Upper lobe of right lung (tissue), 1 donor: ENCODE measurements at regions not wholly inside any gene's neighbourhood (a gene's known extent, or its start where the extent isn't known, plus 50 kb on each side); places are given as distances from the start of the nearest gene placed in this dataset.

Experiments
- ATAC-seq: fragments of 200-7000 bp; cut with Tn5 transposase; one replicate; pipeline ENCODE4 v1.9.1; 2020; ENCODE audit warnings: mild to moderate bottlenecking, moderate library complexity
- DNase-seq: peaks from one replicate; pipeline ENCODE4 v3.0.0-alpha.2; 2020
- H3K27ac ChIP-seq: fragments of 200-600 bp; one replicate; pipeline ENCODE4 v1.8.0; 2022
- H3K27me3 ChIP-seq: fragments of 200-600 bp; one replicate; pipeline ENCODE4 v1.8.0; 2022; ENCODE audit warnings: mild to moderate bottlenecking
- H3K36me3 ChIP-seq: fragments of 200-600 bp; one replicate; pipeline ENCODE4 v1.8.0; 2022
- H3K4me1 ChIP-seq: fragments of 200-600 bp; one replicate; pipeline ENCODE4 v1.8.0; 2022
- H3K4me3 ChIP-seq: fragments of 200-600 bp; one replicate; pipeline ENCODE4 v1.8.0; 2022; ENCODE audit warnings: mild to moderate bottlenecking
- H3K9me3 ChIP-seq: fragments of 200-600 bp; one replicate; pipeline ENCODE4 v1.8.0; 2022
- intact Hi-C: fragments of 100-400 bp; cut with DNase I; formaldehyde crosslinking; loops from one replicate; pipeline ENCODE4 v1.11.0; 2022
- TF ChIP-seq, protein P1 (sequence below): fragments of 200-600 bp; IDR thresholded peaks from one replicate; pipeline ENCODE4 v1.8.0; 2022; ENCODE audit warnings: antibody characterized with exemption
- donor health status: DM: no; HTN: yes; CAD: no; lungs with severe emphysema.

DNA sequence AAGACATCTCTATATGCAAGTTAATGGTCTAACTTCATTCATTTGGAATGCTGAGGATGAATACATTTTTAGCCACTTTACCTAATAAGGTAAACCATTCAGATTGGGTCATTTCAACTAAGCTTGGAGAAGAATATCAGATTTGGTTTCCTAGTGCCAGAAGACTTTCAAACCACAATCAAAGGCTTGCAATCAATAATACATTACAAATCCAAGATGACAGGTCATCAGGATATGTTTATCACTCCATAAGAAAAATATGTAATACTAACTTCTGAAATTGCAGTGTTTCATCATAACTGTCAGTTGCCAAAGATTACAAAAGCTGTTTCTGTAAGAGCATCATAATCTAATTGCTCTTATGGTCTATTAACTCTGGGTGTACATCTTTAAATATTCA lies 654.0 kb downstream of the COL12A1 start:
- no peaks in the 10 kb centered on the region for H3K9me3 ChIP-seq

DNA sequence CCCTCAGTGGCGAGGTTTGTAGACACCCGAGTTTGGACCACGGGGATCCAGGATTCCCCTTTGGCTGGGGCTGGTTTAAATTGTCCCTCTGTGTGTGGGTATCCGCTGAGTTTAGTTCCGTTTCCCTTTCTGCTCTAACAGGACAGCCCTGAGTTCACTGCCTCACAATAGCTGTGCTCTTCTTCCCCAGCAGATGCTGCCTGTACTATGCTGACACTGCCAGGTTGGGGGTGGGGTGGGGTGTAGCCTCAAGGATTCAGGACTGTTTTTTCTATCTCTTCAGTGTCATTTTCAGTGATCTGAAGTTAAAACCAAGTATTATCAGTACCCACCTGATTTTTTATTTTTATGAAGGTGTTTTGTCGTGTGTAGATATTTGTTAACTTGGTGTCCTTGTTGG lies 655.0 kb downstream of the COL12A1 start:
- Histone ChIP-seq H3K4me3 (no peak overlapping the region), H3K27me3 (no peaks in the 10 kb centered on the region), H3K36me3 (no peaks in the 10 kb centered on the region), H3K9me3 (no peaks in the 10 kb centered on the region), H3K27ac (no peak overlapping the region), H3K4me1 (no peaks in the 10 kb centered on the region)
- intact Hi-C loops: no loop called here
- DNase-seq (no peak), ATAC-seq (no peak)
- TF ChIP-seq, protein P1, sequence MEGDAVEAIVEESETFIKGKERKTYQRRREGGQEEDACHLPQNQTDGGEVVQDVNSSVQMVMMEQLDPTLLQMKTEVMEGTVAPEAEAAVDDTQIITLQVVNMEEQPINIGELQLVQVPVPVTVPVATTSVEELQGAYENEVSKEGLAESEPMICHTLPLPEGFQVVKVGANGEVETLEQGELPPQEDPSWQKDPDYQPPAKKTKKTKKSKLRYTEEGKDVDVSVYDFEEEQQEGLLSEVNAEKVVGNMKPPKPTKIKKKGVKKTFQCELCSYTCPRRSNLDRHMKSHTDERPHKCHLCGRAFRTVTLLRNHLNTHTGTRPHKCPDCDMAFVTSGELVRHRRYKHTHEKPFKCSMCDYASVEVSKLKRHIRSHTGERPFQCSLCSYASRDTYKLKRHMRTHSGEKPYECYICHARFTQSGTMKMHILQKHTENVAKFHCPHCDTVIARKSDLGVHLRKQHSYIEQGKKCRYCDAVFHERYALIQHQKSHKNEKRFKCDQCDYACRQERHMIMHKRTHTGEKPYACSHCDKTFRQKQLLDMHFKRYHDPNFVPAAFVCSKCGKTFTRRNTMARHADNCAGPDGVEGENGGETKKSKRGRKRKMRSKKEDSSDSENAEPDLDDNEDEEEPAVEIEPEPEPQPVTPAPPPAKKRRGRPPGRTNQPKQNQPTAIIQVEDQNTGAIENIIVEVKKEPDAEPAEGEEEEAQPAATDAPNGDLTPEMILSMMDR: no peak

More for the DNA sequence above, 654.0 kb downstream of the COL12A1 start:
- ATAC-seq (no peak), DNase-seq (no peak)
- Histone ChIP-seq H3K36me3 (no peaks in the 10 kb centered on the region), H3K4me3 (no peak overlapping the region), H3K4me1 (no peaks in the 10 kb centered on the region), H3K27me3 (no peaks in the 10 kb centered on the region), H3K27ac (no peak overlapping the region)
- TF ChIP-seq, protein P1: no peak
- intact Hi-C loops: no loop called here

DNA sequence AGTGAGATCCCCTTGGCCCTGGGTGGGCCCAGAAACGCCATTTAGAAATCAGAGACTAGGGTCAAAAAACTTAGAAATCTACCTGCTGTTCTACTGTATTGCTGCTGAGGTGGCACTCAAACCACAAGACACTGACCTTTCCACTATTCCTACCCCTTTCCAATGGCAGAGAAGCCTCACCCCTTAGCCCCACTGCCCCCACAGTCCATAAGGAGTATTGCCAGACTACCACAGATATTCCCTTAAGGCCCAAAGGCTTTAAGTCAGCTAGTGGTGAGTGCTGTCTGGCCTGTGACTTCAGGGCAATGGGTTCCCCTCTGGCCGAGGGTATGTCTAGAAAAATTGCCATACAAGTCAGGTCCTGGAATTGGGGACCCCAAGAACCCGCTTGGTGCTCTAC lies 656.1 kb downstream of the COL12A1 start:
- ATAC-seq: no peak
- DNase-seq: no peak
- H3K27me3 ChIP-seq: no peaks in the 10 kb centered on the region
- intact Hi-C loops: no loop called here
- TF ChIP-seq, protein P1: no peak
- no peaks in the 10 kb centered on the region for H3K4me1 ChIP-seq
- H3K27ac ChIP-seq: no peak overlapping the region
- H3K9me3 ChIP-seq: no peaks in the 10 kb centered on the region
- no peaks in the 10 kb centered on the region for H3K36me3 ChIP-seq
- no peak overlapping the region for H3K4me3 ChIP-seq

DNA sequence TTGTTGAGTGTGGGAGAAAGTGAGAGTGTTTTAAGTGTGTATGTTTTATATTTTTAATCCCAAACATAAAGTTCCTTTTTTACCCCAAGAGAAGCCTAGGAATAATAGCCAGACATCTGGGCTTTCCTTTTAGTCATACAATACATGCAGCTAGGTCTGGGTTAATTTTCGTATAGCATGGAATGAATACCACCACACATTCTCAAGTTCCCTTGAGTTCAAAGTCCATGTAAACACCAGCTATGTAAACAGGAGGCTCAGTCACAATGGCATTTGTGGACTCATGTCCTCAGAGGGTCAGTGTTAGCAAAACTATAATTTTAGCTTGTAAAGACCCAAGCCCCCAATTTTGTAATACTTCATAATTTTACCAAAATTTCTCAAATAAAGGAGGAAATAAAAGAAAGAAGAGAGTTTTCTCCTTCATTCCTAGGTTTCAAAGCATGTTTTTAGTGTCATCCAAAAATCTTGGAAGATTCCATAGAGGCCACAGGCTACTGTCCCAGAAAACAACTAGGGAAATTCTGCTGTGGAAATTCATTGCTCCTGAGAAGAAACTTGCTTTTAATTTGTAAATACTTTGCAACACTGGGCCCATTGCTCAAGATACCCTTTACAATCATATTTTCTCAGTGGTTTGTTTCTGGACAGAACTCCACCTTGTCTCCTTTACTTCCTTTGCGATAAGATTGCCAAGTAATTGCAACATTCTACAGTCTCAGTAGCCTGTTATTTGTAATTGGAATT lies 671.2 kb downstream of the COL12A1 start:
- ATAC-seq (no peak), DNase-seq (no peak)
- H3K27ac ChIP-seq: no peak overlapping the region
- no peaks in the 10 kb centered on the region for H3K4me1 ChIP-seq
- no peaks in the 10 kb centered on the region for H3K9me3 ChIP-seq
- TF ChIP-seq, protein P1: no peak
- intact Hi-C loops: no loop called here
- H3K4me3 ChIP-seq: no peak overlapping the region
- H3K27me3 ChIP-seq: no peaks in the 10 kb centered on the region
- no peaks in the 10 kb centered on the region for H3K36me3 ChIP-seq

DNA sequence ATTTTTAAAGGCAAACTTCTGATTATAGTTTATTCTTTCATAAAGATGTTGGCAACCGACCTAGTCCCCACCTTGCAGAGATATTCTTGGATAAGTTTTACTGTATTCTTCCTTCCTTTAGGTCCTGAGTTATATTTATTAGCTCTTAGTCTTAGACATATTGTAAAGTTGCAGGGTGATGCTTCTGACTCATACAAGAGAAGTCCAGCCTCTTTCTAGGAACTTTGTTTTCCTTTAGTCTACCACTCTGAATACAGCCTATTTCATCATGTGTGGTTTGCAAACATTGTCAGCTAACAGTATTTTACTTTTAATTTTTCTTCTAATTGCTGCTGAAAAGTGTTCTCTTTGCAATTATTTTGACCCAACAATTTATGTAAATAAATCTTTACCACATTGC lies 686.7 kb downstream of the COL12A1 start:
- Histone ChIP-seq H3K4me1 (no peaks in the 10 kb centered on the region), H3K27ac (no peak overlapping the region), H3K9me3 (no peaks in the 10 kb centered on the region), H3K4me3 (no peak overlapping the region), H3K36me3 (no peaks in the 10 kb centered on the region), H3K27me3 (no peaks in the 10 kb centered on the region)
- ATAC-seq (no peak), DNase-seq (no peak)
- intact Hi-C loops: no loop called here
- TF ChIP-seq, protein P1: no peak

DNA sequence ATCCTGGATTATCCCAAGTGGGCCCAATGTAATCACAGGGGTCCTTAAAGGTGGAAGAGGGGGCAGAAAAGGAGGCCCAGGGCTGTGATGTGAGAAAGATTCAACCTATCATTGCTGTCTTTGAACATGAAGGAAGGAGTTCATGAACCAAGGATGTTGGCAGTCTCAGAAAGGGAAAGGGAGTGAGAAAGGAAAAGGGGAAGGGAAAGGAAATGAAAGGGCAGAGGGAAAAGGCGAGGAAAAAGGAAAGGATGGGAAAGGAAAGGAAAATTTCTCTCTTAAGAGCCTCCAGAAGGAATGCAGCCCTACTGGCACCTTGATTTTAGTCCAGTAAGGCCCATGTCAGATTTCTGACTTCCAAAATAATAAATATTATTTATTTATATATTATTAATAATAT lies 687.8 kb downstream of the COL12A1 start:
- Histone ChIP-seq H3K4me3 (no peak overlapping the region), H3K27ac (no peak overlapping the region), H3K27me3 (no peaks in the 10 kb centered on the region), H3K4me1 (no peaks in the 10 kb centered on the region), H3K36me3 (no peaks in the 10 kb centered on the region), H3K9me3 (no peaks in the 10 kb centered on the region)
- intact Hi-C loops: no loop called here
- TF ChIP-seq, protein P1: no peak
- ATAC-seq (no peak), DNase-seq (no peak)
